Testis (tissue), 2 donors: ENCODE measurements at regions not wholly inside any gene's neighbourhood (a gene's known extent, or its start where the extent isn't known, plus 50 kb on each side); places are given as distances from the start of the nearest gene placed in this dataset.

ENCODE experiments used
- CTCF ChIP-seq, 3 experiments: fragments of 450-650 bp in 2 of 3; fragments of 200-600 bp in 1 of 3; sonication (generic) in 1 of 3; IDR thresholded peaks; one replicate each; pipeline ENCODE4 v1.5.1; 2016 to 2019; ENCODE audit warnings: antibody characterized with exemption in 3 of 3, mild to moderate bottlenecking in 2 of 3, moderate library complexity in 1 of 3
- POLR2A ChIP-seq: fragments of 450-650 bp; IDR thresholded peaks from one replicate; pipeline ENCODE4 v1.6.1; 2017; ENCODE audit warnings: antibody characterized with exemption, mild to moderate bottlenecking, moderate library complexity

DNA sequence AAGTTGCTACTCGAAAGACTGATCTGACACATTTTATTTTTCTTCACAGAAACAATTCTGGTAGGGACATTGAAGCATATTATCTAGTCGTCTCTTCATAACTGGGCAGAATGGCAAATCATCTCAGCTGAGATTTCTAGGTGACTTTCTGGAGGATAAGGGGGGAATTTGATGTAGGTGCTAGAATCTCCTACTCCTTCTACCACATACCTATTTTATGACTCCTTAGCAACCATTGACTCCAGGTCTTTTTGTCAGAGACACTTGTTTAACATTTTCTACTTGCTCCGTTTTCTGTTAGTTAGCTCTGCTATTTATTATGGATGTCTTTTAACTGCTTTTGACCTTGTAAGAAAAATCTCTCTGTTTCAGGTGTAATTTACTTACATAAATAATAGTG is 380.9 kb upstream of the SEMA3C start:
- TF ChIP-seq CTCF (IDR thresholded peaks at IDR 0.05) (no peak), POLR2A (no peak)
